SK-N-SH treated with all-trans-retinoic acid at 6 μM for 48 hours (cell line): ENCODE measurements at regions not wholly inside any gene's neighbourhood (a gene's known extent, or its start where the extent isn't known, plus 50 kb on each side); places are given as distances from the start of the nearest gene placed in this dataset.

ENCODE experiments used
- ATAC-seq: fragments of 200-7000 bp; cut with Tn5 transposase; 3 replicates; pipeline ENCODE4 v1.9.1; 2020; ENCODE audit warnings: mild to moderate bottlenecking, moderate library complexity
- ARNTL ChIP-seq: fragments of 450-650 bp; formaldehyde crosslinking; IDR thresholded peaks from 2 replicates; pipeline ENCODE4 v1.5.0; 2020; ENCODE audit warnings: low read depth, mild to moderate bottlenecking, moderate library complexity, borderline replicate concordance
- BACH2 ChIP-seq: fragments of 250-450 bp; sonication (Bioruptor Pico); IDR thresholded peaks from 2 replicates; pipeline ENCODE4 v1.9.0; 2021; ENCODE audit warnings: mild to moderate bottlenecking, borderline replicate concordance
- CREB5 ChIP-seq: fragments of 250-450 bp; sonication (Bioruptor Pico); IDR thresholded peaks from 2 replicates; pipeline ENCODE4 v1.5.1; 2020; ENCODE audit warnings: low read depth, mild to moderate bottlenecking, moderate library complexity
- CSDC2 ChIP-seq: fragments of 250-450 bp; sonication (Bioruptor Pico); IDR thresholded peaks from 2 replicates; pipeline ENCODE4 v1.5.0; 2020; ENCODE audit warnings: mild to moderate bottlenecking, moderate library complexity
- CSRNP3 ChIP-seq: fragments of 250-450 bp; sonication (Bioruptor Pico); IDR thresholded peaks from 2 replicates; pipeline ENCODE4 v1.5.1; 2021; ENCODE audit warnings: mild to moderate bottlenecking, moderate library complexity
- ESRRG ChIP-seq: fragments of 250-450 bp; sonication (Bioruptor Pico); IDR thresholded peaks from 2 replicates; pipeline ENCODE4 v1.6.1; 2021; ENCODE audit warnings: mild to moderate bottlenecking
- GLIS3 ChIP-seq: fragments of 250-450 bp; sonication (Bioruptor Pico); IDR thresholded peaks from 2 replicates; pipeline ENCODE4 v1.5.0; 2020; ENCODE audit warnings: mild to moderate bottlenecking, moderate library complexity
- ISL1 ChIP-seq: fragments of 250-450 bp; sonication (Bioruptor Pico); IDR thresholded peaks from 2 replicates; pipeline ENCODE4 v2.1.2; 2022; ENCODE audit warnings: mild to moderate bottlenecking, moderate library complexity
- OSR1 ChIP-seq: fragments of 250-450 bp; sonication (Bioruptor Pico); IDR thresholded peaks from 2 replicates; pipeline ENCODE4 v1.8.0; 2022; ENCODE audit warnings: moderate library complexity, mild to moderate bottlenecking, inconsistent platforms
- PATZ1 ChIP-seq: fragments of 250-450 bp; sonication (Bioruptor Pico); IDR thresholded peaks from 2 replicates; pipeline ENCODE4 v1.8.0; 2020; ENCODE audit warnings: mild to moderate bottlenecking, moderate library complexity, borderline replicate concordance
- PPARA ChIP-seq: fragments of 250-450 bp; sonication (Bioruptor Pico); IDR thresholded peaks from 2 replicates; pipeline ENCODE4 v1.5.0; 2020; ENCODE audit warnings: mild to moderate bottlenecking, borderline replicate concordance
- RARB ChIP-seq: fragments of 250-450 bp; sonication (Bioruptor Pico); IDR thresholded peaks from 2 replicates; pipeline ENCODE4 v1.8.0; 2021; ENCODE audit warnings: mild to moderate bottlenecking, moderate library complexity
- SNAI2 ChIP-seq: fragments of 250-450 bp; sonication (Bioruptor Pico); IDR thresholded peaks from 2 replicates; pipeline ENCODE4 v1.5.0; 2020; ENCODE audit warnings: mild to moderate bottlenecking, moderate library complexity
- TCF4 ChIP-seq: fragments of 250-450 bp; sonication (Bioruptor Pico); IDR thresholded peaks from 2 replicates; pipeline ENCODE4 v1.8.0; 2021; ENCODE audit warnings: mild to moderate bottlenecking, moderate library complexity, borderline replicate concordance
- TOX ChIP-seq: fragments of 250-450 bp; sonication (Bioruptor Pico); IDR thresholded peaks from 2 replicates; pipeline ENCODE4 v1.8.0; 2021; ENCODE audit warnings: mild to moderate bottlenecking, moderate library complexity, borderline replicate concordance
- TSHZ2 ChIP-seq: fragments of 250-450 bp; sonication (Bioruptor Pico); IDR thresholded peaks from 2 replicates; pipeline ENCODE4 v1.5.0; 2020; ENCODE audit warnings: mild to moderate bottlenecking, moderate library complexity
- ZFP3 ChIP-seq: fragments of 250-450 bp; sonication (Bioruptor Pico); IDR thresholded peaks from 2 replicates; pipeline ENCODE4 v1.5.0; 2020; ENCODE audit warnings: mild to moderate bottlenecking, moderate library complexity
- ZFP30 ChIP-seq: fragments of 450-650 bp; formaldehyde crosslinking; IDR thresholded peaks from 2 replicates; pipeline ENCODE4 v1.5.0; 2022; ENCODE audit warnings: mild to moderate bottlenecking, moderate library complexity
- ZNF565 ChIP-seq: fragments of 450-650 bp; formaldehyde crosslinking; conservative IDR thresholded peaks from 2 replicates; pipeline ENCODE4 v1.5.0; 2020; ENCODE audit warnings: low read depth, mild to moderate bottlenecking, moderate library complexity
- ZNF70 ChIP-seq: fragments of 450-650 bp; formaldehyde crosslinking; IDR thresholded peaks from 2 replicates; pipeline ENCODE4 v1.5.0; 2020; ENCODE audit warnings: mild to moderate bottlenecking, moderate library complexity
- ZNF8 ChIP-seq: fragments of 450-650 bp; formaldehyde crosslinking; IDR thresholded peaks from 2 replicates; pipeline ENCODE4 v1.5.0; 2020; ENCODE audit warnings: mild to moderate bottlenecking, moderate library complexity

GRCh38 chr5:3481175-3481574 lies 114.5 kb upstream of the IRX1 start:
- no peak for TF ChIP-seq ARNTL
- no peak for TF ChIP-seq ISL1
- TF ChIP-seq TOX: no peak
- TF ChIP-seq PATZ1 (CRISPR knock-in tag): no peak
- TF ChIP-seq CSDC2 (CRISPR knock-in tag): no peak
- no peak for TF ChIP-seq TSHZ2 (CRISPR knock-in tag)
- TF ChIP-seq, all 23 proteins: peak for 0
- ATAC-seq: no peak

- TF ChIP-seq ISL1 (no peak), SNAI2 (CRISPR knock-in tag) (no peak), ZNF8 (CRISPR knock-in tag) (no peak), CSRNP3 (CRISPR knock-in tag) (no peak), TCF4 (CRISPR knock-in tag) (no peak), PPARA (CRISPR knock-in tag) (no peak), TSHZ2 (CRISPR knock-in tag) (no peak), ZFP30 (CRISPR knock-in tag) (no peak), ZNF565 (CRISPR knock-in tag) (no peak), CSDC2 (CRISPR knock-in tag) (no peak), BACH2 (CRISPR knock-in tag) (no peak), OSR1 (CRISPR knock-in tag) (no peak), ESRRG (CRISPR knock-in tag) (no peak), ZNF70 (CRISPR knock-in tag) (no peak)
- ATAC-seq: no peak
Observed at GRCh38 chr5:3475674-3476073, 120.0 kb upstream of the IRX1 start.

GRCh38 chr5:3466392-3466791 lies 129.2 kb upstream of the IRX1 start:
- no peak for ATAC-seq
- TF ChIP-seq CSRNP3 (CRISPR knock-in tag) (no peak), ZFP3 (no peak), TSHZ2 (CRISPR knock-in tag) (no peak), BACH2 (CRISPR knock-in tag) (no peak), CSDC2 (CRISPR knock-in tag) (no peak), ZNF565 (CRISPR knock-in tag) (no peak), GLIS3 (CRISPR knock-in tag) (no peak), PPARA (CRISPR knock-in tag) (no peak), ZNF70 (CRISPR knock-in tag) (no peak), RARB (no peak), ARNTL (no peak), ESRRG (CRISPR knock-in tag) (no peak), SNAI2 (CRISPR knock-in tag) (no peak), OSR1 (CRISPR knock-in tag) (no peak), TCF4 (CRISPR knock-in tag) (no peak), ZFP30 (CRISPR knock-in tag) (no peak), CREB5 (no peak), ZNF8 (CRISPR knock-in tag) (no peak), ISL1 (no peak)
